ENCODE measurements at regions not wholly inside any gene's neighbourhood (a gene's known extent, or its start where the extent isn't known, plus 50 kb on each side); places are given as distances from the start of the nearest gene placed in this dataset.
A peak's percentile ranks its signal among the peaks of the same experiment; 100 is the strongest.

DNA sequence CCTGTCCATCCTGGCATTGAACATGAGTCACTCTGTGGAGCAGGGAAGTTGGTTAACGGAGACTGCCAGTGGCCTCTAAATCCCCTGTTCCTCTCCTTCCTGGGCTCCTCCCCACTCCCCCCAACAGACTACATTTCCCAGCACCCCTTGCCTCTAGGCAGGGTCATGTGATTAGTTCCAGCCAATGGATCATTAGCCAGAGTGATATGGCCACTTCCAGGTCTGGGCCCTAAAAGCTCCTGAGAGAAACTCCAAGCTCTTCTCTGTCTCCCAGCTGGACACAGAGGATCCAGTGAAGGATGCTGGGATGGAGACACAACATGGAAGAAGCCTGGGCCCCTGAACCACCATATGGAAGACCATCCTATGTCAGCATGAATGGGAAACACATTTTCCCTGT, 54.4 kb upstream of the RFLNA start:
- H3K4me3 ChIP-seq (ENCODE audit: low read depth in 2 of 2, low read length in 2 of 2) = no peak overlapping the region
- CTCF ChIA-PET = interaction anchor here (0.6 kb wide), 1 partner anchor 197 kb away, joined by 3 read pairs; no protein-coding TSS in a partner anchor
- DNase-seq (ENCODE audit: low read depth, low spot score) (no peak), ATAC-seq (peak; percentile 64; the same call in 1 of the 2 replicates)
- in situ Hi-C loops (cut with HindIII; ENCODE audit: low pct_unique_long_range_greater_than_20kb, low sequenced_read_pairs) = no loop called here
- H3K36me3 ChIP-seq (ENCODE audit: control insufficient read depth, insufficient read depth, low read length) = no peaks in the 10 kb centered on the region
- BruUV-seq (replicated peaks) = no TSS peak
- no peaks in the 10 kb centered on the region; the same call in 1 of the 2 replicates for H3K4me1 ChIP-seq (ENCODE audit: control insufficient read depth, insufficient read depth, low read length)
- intact Hi-C loops (cut with micrococcal nuclease; ENCODE audit: unreplicated experiment) = no loop called here
- no peaks in the 10 kb centered on the region for H3K27me3 ChIP-seq (ENCODE audit: control insufficient read depth, insufficient read depth, low read length)
- TF ChIP-seq, protein P1, sequence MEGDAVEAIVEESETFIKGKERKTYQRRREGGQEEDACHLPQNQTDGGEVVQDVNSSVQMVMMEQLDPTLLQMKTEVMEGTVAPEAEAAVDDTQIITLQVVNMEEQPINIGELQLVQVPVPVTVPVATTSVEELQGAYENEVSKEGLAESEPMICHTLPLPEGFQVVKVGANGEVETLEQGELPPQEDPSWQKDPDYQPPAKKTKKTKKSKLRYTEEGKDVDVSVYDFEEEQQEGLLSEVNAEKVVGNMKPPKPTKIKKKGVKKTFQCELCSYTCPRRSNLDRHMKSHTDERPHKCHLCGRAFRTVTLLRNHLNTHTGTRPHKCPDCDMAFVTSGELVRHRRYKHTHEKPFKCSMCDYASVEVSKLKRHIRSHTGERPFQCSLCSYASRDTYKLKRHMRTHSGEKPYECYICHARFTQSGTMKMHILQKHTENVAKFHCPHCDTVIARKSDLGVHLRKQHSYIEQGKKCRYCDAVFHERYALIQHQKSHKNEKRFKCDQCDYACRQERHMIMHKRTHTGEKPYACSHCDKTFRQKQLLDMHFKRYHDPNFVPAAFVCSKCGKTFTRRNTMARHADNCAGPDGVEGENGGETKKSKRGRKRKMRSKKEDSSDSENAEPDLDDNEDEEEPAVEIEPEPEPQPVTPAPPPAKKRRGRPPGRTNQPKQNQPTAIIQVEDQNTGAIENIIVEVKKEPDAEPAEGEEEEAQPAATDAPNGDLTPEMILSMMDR (IDR thresholded peaks at IDR 0.05) = no peak
- TF ChIP-seq, protein P2, sequence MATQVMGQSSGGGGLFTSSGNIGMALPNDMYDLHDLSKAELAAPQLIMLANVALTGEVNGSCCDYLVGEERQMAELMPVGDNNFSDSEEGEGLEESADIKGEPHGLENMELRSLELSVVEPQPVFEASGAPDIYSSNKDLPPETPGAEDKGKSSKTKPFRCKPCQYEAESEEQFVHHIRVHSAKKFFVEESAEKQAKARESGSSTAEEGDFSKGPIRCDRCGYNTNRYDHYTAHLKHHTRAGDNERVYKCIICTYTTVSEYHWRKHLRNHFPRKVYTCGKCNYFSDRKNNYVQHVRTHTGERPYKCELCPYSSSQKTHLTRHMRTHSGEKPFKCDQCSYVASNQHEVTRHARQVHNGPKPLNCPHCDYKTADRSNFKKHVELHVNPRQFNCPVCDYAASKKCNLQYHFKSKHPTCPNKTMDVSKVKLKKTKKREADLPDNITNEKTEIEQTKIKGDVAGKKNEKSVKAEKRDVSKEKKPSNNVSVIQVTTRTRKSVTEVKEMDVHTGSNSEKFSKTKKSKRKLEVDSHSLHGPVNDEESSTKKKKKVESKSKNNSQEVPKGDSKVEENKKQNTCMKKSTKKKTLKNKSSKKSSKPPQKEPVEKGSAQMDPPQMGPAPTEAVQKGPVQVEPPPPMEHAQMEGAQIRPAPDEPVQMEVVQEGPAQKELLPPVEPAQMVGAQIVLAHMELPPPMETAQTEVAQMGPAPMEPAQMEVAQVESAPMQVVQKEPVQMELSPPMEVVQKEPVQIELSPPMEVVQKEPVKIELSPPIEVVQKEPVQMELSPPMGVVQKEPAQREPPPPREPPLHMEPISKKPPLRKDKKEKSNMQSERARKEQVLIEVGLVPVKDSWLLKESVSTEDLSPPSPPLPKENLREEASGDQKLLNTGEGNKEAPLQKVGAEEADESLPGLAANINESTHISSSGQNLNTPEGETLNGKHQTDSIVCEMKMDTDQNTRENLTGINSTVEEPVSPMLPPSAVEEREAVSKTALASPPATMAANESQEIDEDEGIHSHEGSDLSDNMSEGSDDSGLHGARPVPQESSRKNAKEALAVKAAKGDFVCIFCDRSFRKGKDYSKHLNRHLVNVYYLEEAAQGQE (IDR thresholded peaks at IDR 0.05; ENCODE audit: insufficient read depth in 1 of 2, low read depth in 2 of 2, low read length in 1 of 2) = no peak
- TF ChIP-seq POLR2AphosphoS5 (IDR thresholded peaks at IDR 0.05; ENCODE audit: low read depth, low read length) (no peak), TCF7L2 (IDR thresholded peaks at IDR 0.05; ENCODE audit: low read depth, low read length) (no peak), SIN3A (IDR thresholded peaks at IDR 0.05; ENCODE audit: borderline replicate concordance, insufficient read depth, low read depth, low read length) (no peak)
- POLR2A ChIA-PET = interaction anchor here (0.6 kb wide), 1 partner anchor 669 kb away, joined by 6 read pairs; no protein-coding TSS in a partner anchor
- H3K9me3 ChIP-seq (ENCODE audit: control insufficient read depth, insufficient read depth, low read depth, low read length) = no peaks in the 10 kb centered on the region
- H3K27ac ChIP-seq (ENCODE audit: low read length) = no peak overlapping the region

DNA sequence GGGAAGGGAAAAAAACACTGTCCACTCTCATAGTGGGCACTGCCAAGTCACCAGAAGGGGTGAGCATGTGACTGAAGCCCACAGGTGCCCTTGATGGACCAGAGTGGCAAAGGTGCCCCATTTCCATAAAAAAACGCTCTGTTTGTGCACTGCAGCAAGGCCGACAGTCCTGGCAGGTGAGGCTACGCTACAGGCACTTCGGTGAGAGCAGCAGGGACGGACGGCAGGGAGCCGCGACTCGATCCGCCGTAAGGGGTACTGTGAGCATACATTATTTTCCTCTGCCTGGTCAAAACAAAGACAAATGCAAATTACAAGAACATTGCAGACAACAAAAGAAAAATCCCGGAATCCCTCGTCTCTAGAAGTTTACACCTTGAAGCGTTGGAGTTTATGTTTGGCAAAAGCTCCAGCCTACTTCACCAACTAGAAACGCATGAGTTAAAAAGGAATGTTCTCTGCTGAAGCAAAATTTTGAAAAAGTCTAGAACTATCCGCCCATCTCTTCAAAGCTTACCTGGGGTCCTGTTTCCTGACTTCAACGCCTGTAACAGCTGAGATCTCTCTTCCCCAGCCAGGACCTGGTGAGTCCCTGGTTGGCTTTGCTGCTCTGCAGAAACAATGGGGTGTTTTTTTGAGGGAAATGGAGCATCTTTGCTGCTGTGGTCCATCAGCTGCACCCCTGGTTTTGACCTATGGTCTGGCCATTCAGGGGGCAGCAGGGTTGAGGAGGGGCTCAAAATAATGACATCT, 52.9 kb upstream of the RFLNA start:
- DNase-seq (ENCODE audit: low read depth, low spot score) = no peak
- Histone ChIP-seq H3K27me3 (ENCODE audit: control insufficient read depth, insufficient read depth, low read length) (0 out of 2 replicates have a peak, but pooled peaks cover 3% of the 10 kb centered on the region), H3K27ac (ENCODE audit: low read length) (no peak overlapping the region), H3K4me3 (ENCODE audit: low read depth in 2 of 2, low read length in 2 of 2) (no peak overlapping the region), H3K36me3 (ENCODE audit: control insufficient read depth, insufficient read depth, low read length) (no peaks in the 10 kb centered on the region), H3K9me3 (ENCODE audit: control insufficient read depth, insufficient read depth, low read depth, low read length) (no peaks in the 10 kb centered on the region), H3K4me1 (ENCODE audit: control insufficient read depth, insufficient read depth, low read length) (no peaks in the 10 kb centered on the region; the same call in 1 of the 2 replicates)
- no peak for ATAC-seq
- ChIA-PET POLR2A (interaction anchor here (0.6 kb wide), 1 partner anchor 214 kb away, joined by 3 read pairs; no protein-coding TSS in a partner anchor), CTCF (no interaction called here)
- in situ Hi-C loops (cut with HindIII; ENCODE audit: low pct_unique_long_range_greater_than_20kb, low sequenced_read_pairs) = no loop called here
- BruUV-seq (replicated peaks) = no TSS peak
- no peak for TF ChIP-seq POLR2AphosphoS5 (IDR thresholded peaks at IDR 0.05; ENCODE audit: low read depth, low read length)
- no peak for TF ChIP-seq SIN3A (IDR thresholded peaks at IDR 0.05; ENCODE audit: borderline replicate concordance, insufficient read depth, low read depth, low read length)
- TF ChIP-seq, protein P2 (IDR thresholded peaks at IDR 0.05; ENCODE audit: insufficient read depth in 1 of 2, low read depth in 2 of 2, low read length in 1 of 2) = no peak
- TF ChIP-seq TCF7L2 (IDR thresholded peaks at IDR 0.05; ENCODE audit: low read depth, low read length) = no peak
- TF ChIP-seq, protein P1 (IDR thresholded peaks at IDR 0.05) = no peak
- intact Hi-C loops (cut with micrococcal nuclease; ENCODE audit: unreplicated experiment) = no loop called here

All from Panc1 (cell line).